NB4 (cell line): ENCODE measurements at regions not wholly inside any gene's neighbourhood (a gene's known extent, or its start where the extent isn't known, plus 50 kb on each side); places are given as distances from the start of the nearest gene placed in this dataset.

ENCODE experiments used
- DNase-seq: peaks from one replicate; pipeline ENCODE4 v3.0.0; 2010; ENCODE audit warnings: low read depth
- H3K4me3 ChIP-seq: one replicate; pipeline ENCODE4 v1.5.1; 2011; ENCODE audit warnings: mild to moderate bottlenecking, low read depth, low read length, moderate library complexity
- MYC ChIP-seq: IDR thresholded peaks from 2 replicates; pipeline ENCODE4 v1.6.1; 2011; ENCODE audit warnings: low read depth, low read length
- POLR2A ChIP-seq: IDR thresholded peaks from 2 replicates; pipeline ENCODE4 v1.6.1; 2011; ENCODE audit warnings: mild to moderate bottlenecking; ENCODE audit not compliant: insufficient read length; ENCODE audit errors: extremely low read depth
- TF ChIP-seq, protein P1 (sequence below): IDR thresholded peaks from 2 replicates; pipeline ENCODE4 v1.6.1; 2011; ENCODE audit warnings: low read depth, low read length
- TF ChIP-seq, protein P2 (sequence below): IDR thresholded peaks from one replicate; pipeline ENCODE4 v1.5.1; 2012; ENCODE audit warnings: low read depth, low read length

DNA sequence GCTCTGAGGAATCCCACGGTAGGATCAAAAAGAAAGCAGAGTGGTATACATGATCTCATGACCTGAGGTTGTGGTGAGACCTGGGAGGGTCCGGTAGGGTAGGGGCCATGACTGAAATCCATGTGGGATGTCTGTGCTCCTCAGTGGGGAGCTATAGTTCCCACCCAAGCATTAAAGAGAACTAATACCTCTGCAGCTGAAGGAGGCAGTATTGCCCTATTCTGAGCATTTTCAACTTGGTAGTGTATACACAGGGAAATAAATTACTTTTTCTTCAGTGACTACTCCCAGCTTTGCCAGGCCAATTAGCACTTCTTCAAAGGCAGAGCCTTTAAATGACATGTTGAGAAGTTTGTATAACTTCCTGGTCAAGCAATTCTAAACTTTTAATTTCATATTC lies 613.8 kb downstream of the KCNH5 start:
- TF ChIP-seq, protein P1, sequence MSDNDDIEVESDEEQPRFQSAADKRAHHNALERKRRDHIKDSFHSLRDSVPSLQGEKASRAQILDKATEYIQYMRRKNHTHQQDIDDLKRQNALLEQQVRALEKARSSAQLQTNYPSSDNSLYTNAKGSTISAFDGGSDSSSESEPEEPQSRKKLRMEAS, result no peak
- no peak for TF ChIP-seq MYC
- no peak for TF ChIP-seq POLR2A
- TF ChIP-seq, protein P2, sequence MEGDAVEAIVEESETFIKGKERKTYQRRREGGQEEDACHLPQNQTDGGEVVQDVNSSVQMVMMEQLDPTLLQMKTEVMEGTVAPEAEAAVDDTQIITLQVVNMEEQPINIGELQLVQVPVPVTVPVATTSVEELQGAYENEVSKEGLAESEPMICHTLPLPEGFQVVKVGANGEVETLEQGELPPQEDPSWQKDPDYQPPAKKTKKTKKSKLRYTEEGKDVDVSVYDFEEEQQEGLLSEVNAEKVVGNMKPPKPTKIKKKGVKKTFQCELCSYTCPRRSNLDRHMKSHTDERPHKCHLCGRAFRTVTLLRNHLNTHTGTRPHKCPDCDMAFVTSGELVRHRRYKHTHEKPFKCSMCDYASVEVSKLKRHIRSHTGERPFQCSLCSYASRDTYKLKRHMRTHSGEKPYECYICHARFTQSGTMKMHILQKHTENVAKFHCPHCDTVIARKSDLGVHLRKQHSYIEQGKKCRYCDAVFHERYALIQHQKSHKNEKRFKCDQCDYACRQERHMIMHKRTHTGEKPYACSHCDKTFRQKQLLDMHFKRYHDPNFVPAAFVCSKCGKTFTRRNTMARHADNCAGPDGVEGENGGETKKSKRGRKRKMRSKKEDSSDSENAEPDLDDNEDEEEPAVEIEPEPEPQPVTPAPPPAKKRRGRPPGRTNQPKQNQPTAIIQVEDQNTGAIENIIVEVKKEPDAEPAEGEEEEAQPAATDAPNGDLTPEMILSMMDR, result no peak
- peak; percentile 1 for DNase-seq
- H3K4me3 ChIP-seq, result no peak overlapping the region

DNA sequence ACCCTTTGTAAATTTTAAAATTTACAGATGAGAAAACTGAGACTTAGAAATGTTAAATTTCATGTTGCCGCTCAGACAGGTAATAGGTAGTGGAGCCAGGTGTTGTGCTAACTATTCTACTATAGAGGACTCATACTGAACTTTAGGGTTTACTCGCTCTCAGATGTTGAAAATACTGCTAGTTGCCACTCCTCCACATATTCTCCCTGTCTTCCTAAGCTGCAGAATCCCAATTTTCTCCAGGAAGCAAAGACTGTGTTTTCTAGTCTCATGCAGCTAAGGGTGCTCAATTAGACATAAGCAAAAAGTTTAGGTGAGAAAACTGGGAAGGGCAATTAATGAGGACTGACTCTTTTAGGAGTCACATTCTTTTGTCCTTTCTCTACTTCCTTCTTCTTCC lies 612.3 kb downstream of the KCNH5 start:
- TF ChIP-seq, protein P2, result no peak
- TF ChIP-seq, protein P1, result no peak
- no peak for TF ChIP-seq POLR2A
- TF ChIP-seq MYC, result no peak
- DNase-seq, result no peak
- H3K4me3 ChIP-seq, result no peak overlapping the region

DNA sequence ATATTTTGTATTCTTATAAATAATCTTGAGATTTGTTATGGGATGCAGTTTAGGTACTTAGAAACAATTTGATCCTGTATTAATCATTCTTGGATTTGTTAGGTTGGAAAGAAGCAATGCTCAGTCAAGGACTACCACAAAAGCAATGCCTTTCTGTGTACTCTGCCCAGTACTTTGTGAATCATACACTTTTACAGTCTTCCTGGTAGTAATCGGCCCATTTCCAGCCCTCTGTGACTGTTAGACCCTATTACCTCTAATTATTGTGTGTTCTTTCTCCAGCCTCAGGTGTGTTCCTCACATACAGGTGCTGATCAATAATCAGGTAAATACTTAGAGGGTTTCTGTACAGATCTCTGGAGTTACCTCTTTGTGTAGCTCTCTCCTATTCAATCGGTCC lies 609.0 kb downstream of the KCNH5 start:
- no peak overlapping the region for H3K4me3 ChIP-seq
- DNase-seq, result no peak

DNA sequence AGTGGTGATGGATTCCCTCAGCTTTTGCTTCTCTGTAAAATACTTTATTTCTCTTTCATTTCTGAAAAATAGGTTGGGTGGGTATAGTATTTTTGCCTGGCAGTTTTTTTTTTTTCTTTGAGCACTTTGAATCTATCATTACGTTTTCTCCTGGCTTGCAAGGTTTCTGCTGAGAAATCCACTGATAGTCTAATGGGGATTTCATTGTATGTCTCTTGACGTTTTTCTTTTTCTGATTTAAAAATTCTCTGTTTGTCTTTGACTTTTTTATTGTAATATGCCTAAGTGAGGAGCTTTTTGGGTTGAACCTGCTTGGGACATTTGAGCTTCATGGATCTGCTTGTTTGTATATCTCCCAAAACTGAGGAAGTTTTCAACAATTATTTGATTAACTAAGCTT lies 606.0 kb downstream of the KCNH5 start:
- TF ChIP-seq, protein P2, result no peak
- no peak overlapping the region for H3K4me3 ChIP-seq
- no peak for DNase-seq

More for the DNA sequence above, 609.0 kb downstream of the KCNH5 start:
- no peak for TF ChIP-seq POLR2A
- TF ChIP-seq, protein P2, result no peak
- TF ChIP-seq, protein P1, result no peak
- TF ChIP-seq MYC, result no peak

DNA sequence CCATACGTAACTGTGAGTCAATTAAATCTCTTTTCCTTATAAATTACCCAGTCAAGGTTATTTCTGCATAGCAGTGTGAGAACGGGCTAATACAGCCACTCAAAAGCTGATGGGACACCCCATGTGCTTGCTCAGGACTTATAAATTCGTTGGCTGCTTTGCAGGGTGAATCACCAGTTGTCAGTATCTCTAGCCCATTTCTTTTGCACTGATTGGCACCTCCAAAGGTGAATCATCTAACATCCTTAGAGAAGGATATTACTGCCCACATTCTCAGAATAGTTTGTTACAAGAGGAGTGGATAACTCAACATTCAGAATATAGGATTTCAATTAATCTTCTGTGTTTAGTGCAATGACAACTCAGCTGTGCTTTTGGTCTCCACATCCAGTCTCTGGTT lies 601.5 kb downstream of the KCNH5 start:
- no peak overlapping the region for H3K4me3 ChIP-seq
- TF ChIP-seq, protein P2, result no peak
- TF ChIP-seq MYC, result no peak
- TF ChIP-seq POLR2A, result no peak
- TF ChIP-seq, protein P1, result no peak
- DNase-seq, result no peak

DNA sequence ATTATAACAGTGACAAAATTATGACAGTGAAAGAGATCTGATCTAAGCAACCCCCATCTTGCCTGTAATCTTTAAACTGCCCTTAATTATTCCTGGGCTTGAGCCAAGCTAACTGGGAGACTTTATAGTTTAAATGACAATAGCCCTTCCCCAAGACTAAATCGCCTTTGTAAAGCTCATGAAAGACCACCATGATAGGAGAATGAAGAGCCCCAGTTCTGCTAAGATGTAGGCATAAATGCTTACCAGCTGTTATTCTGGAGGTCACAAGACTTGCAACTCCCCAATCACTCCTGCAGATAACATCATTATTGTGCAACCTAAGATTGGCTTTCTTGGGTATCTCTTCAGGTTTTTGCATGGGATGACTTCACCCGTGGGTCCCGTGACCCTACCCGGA lies 599.7 kb downstream of the KCNH5 start:
- no peak for DNase-seq
- TF ChIP-seq POLR2A, result no peak
- no peak for TF ChIP-seq MYC
- TF ChIP-seq, protein P1, result no peak
- TF ChIP-seq, protein P2, result no peak
- no peak overlapping the region for H3K4me3 ChIP-seq
